ENCODE measurements at regions not wholly inside any gene's neighbourhood (a gene's known extent, or its start where the extent isn't known, plus 50 kb on each side); places are given as distances from the start of the nearest gene placed in this dataset.
"Not testable (repeated sequence)": the region's sequence is repeated elsewhere in the genome, so short reads cannot be mapped to it uniquely, and the experiment has no call there.

DNA sequence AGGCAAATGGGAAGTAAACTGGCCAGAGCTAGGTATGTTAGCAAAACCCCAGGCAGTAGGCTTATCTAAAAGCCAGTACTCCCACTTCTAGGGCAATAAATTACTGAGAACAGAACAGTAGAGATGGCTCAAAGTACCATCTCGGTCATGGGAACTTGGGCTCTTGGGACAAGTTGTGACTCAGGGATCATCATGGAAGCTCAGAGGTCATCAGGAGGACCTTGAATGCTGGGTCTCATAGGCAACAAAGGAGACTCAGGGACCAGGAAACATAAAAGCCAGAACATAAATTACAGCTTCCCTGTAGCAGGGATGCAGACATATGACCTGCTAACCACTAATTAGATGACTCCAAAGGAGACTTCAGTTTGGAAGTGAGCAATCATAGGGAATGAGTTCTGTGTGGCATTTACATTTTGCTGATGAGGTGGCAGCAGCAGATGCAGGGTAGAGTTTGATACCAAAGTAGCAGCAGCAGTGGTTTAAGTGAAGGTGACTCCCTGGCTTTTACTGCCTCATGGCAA is 97.6 kb upstream of the SCAF11 start:
- DNase-seq (ENCODE audit: extremely low read depth in 1 of 2, low read depth in 1 of 2), result no peak

DNA sequence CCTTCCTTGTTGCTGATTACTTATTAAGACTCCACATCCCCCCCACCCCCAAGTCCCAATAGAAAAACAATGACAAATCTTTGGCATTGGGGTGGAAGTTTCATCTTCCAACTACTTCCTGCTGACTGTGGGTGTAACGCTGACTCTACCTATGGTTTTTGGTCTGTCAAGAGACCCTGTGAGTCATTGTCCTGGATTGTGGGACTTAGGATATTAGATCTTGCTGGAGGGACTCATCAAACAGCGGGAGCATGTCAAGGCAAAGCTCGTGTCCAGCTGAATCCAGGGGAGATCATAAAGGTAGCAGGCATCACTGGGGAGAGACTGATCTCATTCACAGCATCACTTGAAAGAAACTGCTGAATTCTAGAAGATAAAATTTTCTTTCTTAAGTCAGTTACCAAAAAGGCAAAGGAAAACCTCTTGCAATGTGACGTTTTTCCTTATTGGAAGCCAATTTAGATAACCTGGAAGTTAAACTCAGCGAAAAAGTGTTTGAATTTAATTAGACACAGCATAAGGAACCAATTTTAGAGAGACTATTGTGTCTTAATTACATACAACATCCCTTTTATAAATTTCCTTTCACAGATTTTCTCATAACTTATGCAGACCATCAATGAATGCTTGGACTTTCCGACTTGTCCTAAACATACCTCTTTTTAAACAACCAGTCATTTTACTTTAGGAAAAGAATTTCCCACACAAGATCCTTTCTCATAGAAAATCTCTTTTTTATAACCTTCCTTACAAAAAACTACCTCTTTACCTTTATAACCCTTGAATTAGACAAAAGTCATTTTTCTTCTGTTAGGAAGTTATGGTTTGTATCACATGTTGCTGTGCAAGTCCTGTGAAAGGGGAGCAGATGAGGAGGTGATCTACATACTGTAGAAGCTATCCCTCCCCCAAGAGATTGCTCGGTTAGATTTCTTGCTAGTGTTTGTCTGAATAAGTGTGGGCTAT is 94.6 kb upstream of the SCAF11 start:
- no peak for DNase-seq (ENCODE audit: extremely low read depth in 1 of 2, low read depth in 1 of 2)

DNA sequence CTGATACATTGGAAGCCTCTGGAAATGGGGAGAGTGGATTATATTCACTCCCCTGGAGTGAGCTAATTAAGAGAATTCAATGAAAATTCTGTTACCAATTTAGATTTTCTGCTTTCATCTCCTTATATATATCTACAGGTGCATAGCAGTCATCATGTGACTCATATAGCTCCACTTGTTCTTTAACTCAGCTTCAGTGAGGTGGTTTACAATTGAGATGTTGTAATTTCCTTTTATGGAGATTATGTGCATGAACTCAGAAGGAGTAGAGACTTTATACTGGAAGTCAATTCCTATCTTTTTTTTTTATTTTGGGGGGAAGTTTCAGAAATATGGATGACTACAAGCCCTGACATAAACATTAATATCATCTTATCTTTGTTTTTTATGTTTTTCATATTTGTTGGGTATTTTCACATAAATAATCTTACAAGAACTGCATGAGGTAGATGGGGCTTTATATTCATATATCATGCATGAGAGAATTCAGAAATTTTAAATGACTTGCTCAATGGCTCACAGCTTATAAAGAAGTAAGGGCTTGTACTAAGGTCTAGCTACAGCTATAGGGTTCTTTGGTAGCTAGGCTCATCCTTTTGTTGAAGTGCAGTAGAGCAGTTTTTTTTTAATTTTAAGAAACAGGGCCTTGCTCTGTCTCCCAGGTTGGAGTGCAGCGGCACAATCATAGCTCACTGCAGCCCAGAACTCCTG is 92.3 kb upstream of the SCAF11 start:
- DNase-seq (ENCODE audit: extremely low read depth in 1 of 2, low read depth in 1 of 2), result no peak

DNA sequence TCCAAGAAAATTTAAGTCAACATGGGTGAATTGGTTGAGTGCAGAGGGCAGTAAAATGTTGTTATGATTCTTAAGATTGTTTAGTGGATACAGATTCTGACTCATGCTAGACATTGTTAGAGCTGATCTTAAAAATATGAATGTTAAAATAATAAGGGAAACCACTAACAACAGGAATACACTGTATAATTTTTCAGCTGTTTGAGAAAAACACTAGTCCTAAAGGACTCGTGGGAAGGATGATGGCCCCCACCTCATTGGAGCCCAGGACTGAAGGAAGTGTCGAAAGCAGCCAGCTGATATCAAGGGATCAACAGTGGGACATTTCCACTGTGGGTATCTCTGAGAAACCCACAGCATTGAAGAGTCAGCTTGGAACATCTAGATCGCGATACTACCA is 82.9 kb upstream of the SCAF11 start:
- DNase-seq (ENCODE audit: extremely low read depth in 1 of 2, low read depth in 1 of 2), result no peak

DNA sequence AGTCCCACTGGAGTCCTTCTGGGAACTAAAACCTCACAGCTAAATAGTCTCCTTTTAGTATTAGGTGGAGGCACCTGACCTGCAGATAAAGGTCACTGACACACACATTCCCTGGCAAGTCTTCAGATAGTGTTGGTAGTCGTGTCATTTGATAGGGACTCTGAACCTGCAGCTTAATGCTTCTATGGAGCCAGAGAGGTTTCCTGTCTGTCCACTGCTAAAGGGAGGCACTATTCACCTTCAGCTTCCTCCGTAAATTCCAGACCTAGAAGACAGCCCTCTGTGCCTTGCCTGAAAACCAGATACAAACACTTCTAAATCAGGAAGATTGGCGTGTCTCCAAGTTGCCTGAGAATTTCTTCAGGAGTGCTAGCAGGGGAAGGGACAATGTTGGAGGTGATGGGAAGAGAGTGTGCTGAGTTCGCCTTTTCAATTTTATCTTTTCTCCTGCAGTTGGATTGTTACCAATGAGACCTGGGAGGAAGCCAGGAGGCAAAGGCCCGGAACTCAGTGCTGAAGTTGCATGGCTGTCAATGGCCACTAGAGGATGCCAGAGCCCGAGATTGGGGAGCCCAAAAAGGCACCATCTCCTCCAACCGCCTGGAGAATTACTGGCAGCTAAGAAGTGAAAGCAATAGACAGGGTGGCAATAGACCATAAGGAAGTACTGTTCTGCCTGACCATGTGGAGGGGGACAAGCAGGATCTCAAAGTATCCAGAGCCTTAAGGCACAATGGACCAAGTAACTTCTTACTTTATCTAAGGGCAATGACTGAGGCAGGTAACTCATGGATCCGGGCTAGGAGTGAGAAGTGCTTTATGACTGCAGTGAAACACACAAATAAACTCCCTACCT is 81.6 kb upstream of the SCAF11 start:
- peak; percentile 20 to 38 for DNase-seq (ENCODE audit: extremely low read depth in 1 of 2, low read depth in 1 of 2)

DNA sequence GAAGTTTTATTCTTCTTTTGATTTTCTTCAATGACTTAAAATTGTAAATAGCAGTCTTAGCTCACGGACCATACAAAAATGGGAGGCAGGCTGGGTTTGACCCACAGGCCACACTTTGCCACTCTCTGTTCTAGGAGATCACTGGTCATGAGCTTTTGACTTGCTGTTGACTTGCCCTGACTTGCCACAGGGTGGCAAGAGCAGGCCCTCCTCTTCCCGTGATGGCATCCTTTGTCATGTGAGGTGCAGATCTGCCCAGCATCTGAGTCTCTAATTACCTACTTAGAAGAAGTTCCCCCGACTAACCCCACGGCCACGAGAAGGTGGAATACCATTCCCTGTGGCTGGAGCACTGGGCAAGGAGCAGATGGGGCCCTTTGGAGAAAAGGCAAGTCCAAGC is 81.0 kb upstream of the SCAF11 start:
- no peak for DNase-seq (ENCODE audit: extremely low read depth in 1 of 2, low read depth in 1 of 2)

DNA sequence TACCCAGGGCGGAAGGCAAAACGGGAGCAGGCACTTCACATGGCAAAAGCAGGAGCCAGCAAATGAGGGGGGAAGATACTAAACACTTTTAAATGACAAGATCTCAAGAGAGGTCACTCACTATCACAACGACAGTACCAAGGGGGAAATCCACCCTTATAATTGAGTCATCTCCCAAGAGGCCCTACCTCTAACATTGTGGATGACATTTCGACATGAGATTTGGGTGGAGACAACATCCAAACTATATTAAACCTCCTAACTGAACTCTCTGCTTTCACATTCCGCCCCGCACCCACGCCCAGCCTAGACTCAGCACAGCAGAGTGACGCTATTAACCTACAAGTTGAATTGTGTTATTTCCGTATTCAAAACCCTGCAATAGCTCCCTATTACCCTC is 76.7 kb upstream of the SCAF11 start:
- DNase-seq (ENCODE audit: extremely low read depth in 1 of 2, low read depth in 1 of 2), result no peak

DNA sequence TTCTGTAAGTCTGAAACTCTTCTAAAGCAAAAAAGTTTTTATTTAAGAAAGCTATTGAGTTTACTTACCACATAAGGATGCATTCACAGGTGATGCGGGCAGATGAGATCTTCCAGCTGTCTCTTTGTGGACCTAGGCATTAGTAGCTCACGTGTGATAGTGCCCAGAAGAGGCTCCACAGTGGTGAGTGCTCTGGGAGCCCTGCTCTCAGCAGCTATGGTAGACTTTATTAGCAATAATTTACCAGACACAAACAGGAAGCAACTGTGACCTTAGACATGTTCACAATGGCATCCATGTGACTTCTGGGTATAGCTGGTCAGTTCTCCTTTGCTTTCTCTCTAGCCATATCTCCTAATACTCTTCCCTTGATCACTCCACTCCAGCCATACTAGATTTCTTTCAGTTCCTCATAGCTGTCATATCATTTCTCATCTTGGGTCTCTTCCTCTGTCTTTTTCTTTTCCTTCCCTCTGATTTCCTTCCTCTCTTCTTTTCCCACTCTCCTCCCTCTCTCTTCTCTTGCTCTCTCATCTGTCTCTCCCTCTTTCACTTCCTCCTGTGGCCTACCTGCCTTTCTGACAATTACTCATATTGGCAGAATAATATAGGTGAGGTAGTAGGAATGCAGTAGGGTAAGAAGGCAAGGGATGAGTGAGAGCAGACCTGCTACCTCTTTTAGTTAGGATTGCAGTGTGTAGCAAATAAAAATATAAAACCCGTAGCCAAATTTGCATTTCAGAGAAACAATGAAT is 75.2 kb upstream of the SCAF11 start:
- DNase-seq (ENCODE audit: extremely low read depth in 1 of 2, low read depth in 1 of 2), result no peak

DNA sequence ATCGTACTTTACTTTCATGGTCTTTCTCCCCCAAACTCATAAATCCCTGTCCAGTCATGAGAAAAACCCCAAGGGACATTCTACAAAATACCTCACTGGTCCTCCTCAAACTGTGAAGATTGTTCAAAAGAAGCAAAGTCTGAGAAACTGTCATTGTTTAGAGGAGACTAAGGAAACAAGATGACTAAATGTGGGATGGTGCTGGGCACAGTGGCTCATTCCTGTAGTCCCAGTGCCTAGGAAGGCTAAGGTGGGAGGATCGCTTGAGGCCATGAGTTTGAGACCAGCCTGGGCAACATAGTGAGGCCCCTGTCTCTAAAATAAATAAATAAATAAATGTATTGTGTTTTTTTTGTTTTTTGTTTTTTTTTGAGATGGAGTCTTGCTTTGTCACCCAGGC is 74.2 kb upstream of the SCAF11 start:
- no peak for DNase-seq (ENCODE audit: extremely low read depth in 1 of 2, low read depth in 1 of 2)

DNA sequence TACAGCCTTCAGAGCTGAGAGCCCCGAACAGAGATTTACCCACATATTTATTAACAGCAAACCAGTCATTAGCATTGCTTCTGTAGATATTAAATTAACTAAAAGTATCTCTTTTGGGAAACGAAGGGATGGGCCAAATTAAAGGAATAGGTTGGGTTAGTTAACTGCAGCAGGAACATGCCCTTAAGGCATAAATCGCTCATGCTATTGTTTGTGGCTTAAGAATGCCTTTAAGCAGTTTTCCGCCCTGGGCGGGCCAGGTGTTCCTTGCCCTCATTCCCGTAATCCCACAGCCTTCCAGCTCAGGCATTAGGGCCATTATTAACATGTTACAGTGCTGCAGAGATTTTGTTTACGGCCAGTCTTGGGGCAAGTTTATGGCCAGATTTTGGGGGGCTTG is 68.3 kb upstream of the SCAF11 start:
- DNase-seq (ENCODE audit: extremely low read depth in 1 of 2, low read depth in 1 of 2), result not testable (repeated sequence)

DNA sequence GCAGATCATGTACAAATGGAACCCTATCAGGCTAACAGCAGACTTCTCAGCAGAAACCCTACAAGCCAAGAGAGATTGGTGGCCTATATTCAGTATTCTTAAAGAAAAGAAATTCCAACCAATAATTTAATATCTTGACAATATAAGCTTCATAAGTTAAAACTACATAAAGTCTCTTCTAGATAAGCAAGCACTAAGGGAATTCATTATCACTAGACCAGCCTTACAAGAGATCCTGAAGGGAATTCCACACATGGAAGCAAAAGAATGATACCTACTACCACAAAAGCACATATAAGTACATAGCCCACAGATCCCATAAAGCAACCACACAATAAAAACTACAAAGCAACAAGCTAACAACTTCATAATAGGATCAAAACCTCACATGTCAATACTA is 60.4 kb upstream of the SCAF11 start:
- no peak for DNase-seq (ENCODE audit: extremely low read depth in 1 of 2, low read depth in 1 of 2)

DNA sequence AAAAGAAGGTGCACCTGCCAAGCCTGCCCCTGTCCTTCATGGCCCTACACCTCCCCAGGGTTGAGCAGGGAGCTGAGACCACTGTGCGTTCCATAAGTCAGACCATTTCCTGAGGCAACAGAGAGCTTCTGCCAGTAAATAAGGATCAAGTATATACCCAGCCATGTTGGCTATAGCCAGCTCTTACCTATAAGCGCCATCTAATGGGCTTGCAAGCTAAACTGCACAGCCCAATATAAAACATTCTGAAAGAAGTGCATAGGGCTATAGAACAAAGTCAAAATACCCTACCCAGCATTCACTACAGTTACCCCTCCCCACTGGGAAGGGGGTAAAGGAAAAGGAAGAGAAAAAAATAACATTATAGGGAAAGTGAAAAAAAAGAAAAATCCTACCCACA is 59.3 kb upstream of the SCAF11 start:
- DNase-seq (ENCODE audit: extremely low read depth in 1 of 2, low read depth in 1 of 2), result no peak

DNA sequence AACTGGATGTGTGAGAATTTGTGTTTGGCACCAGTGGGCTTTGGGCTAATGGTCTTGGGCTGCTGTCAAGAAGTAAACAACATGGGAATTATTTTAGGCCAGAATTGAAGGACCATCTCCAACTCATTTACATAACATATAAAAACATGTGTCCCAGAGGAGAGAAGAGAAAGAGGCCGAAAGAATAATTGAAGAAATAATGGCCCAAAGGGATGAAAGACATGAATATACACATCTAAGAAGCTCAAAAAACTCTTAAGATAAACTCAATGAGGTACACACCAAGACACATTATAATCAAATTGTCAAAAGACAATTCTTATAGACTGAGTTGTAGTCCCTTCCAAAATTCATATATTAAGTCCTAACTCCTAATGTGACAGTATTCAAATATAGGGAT is 56.1 kb upstream of the SCAF11 start:
- no peak for DNase-seq (ENCODE audit: extremely low read depth in 1 of 2, low read depth in 1 of 2)

DNA sequence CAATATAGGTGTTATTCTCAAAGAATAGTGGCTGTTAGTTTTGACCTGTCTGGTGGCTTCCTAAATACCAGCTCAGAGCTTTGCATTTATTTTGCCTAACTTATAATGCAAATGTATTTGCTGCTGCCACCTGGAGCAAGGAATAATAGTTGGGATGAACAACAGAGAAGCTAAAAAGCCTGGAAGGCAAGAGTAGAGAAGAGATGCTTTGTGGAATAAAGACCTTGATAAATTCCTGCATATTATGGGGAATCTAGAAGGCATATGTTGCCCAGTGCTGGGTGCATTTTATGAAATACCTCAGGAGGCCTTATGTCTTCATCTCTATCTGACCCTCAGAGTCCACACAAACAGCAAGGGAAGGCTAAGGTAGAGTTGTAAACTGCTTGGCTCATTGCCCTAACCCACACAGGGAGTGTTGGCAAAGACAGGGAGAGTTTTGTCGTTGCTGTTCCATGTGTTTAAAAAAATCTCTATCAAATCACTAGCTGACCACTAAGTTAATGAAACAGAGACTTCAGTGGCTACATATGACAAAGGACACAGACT is 53.7 kb upstream of the SCAF11 start:
- no peak for DNase-seq (ENCODE audit: extremely low read depth in 1 of 2, low read depth in 1 of 2)
